MM.1S (cell line): ENCODE measurements at regions not wholly inside any gene's neighbourhood (a gene's known extent, or its start where the extent isn't known, plus 50 kb on each side); places are given as distances from the start of the nearest gene placed in this dataset.
A peak's percentile ranks its signal among the peaks of the same experiment; 100 is the strongest.

Experiments used
- DNase-seq: peaks from one replicate; pipeline ENCODE4 v3.0.0-alpha.2; 2015
- H2AFZ ChIP-seq: fragments of 300-600 bp; sonication (generic); 2 replicates; pipeline ENCODE4 v1.6.0; 2016; ENCODE audit warnings: antibody characterized with exemption, low read length
- H3F3A ChIP-seq: fragments of 300-600 bp; sonication (generic); 2 replicates; pipeline ENCODE4 v1.6.1; 2016; ENCODE audit warnings: mild to moderate bottlenecking, antibody characterized with exemption, low read length, moderate library complexity, mixed read lengths; ENCODE audit not compliant: insufficient read depth
- H3K27ac ChIP-seq: fragments of 300-600 bp; sonication (generic); 2 replicates; pipeline ENCODE4 v1.5.1; 2016; ENCODE audit warnings: mild to moderate bottlenecking, low read length
- H3K27me3 ChIP-seq: fragments of 300-600 bp; sonication (generic); replicated peaks from 2 replicates; pipeline ENCODE4 v1.6.0; 2016; ENCODE audit warnings: low read length; ENCODE audit not compliant: insufficient read depth
- H3K36me3 ChIP-seq: fragments of 300-600 bp; sonication (generic); replicated peaks from 2 replicates; pipeline ENCODE4 v1.6.1; 2016; ENCODE audit warnings: mild to moderate bottlenecking, low read length, mixed read lengths; ENCODE audit not compliant: insufficient read depth
- H3K4me1 ChIP-seq: fragments of 300-600 bp; sonication (generic); 2 replicates; pipeline ENCODE4 v1.6.1; 2016; ENCODE audit warnings: low read length, mixed read lengths
- H3K4me2 ChIP-seq: fragments of 300-600 bp; sonication (generic); 2 replicates; pipeline ENCODE4 v1.6.0; 2016; ENCODE audit warnings: low read depth, low read length
- H3K4me3 ChIP-seq: fragments of 300-600 bp; sonication (generic); 2 replicates; pipeline ENCODE4 v1.5.1; 2016; ENCODE audit warnings: low read length, mixed read lengths
- H3K79me2 ChIP-seq: fragments of 300-600 bp; sonication (generic); 2 replicates; pipeline ENCODE4 v1.6.1; 2016; ENCODE audit warnings: mixed run types, low read length, mixed read lengths
- H3K9ac ChIP-seq: fragments of 300-600 bp; sonication (generic); 2 replicates; pipeline ENCODE4 v1.6.1; 2016; ENCODE audit warnings: low read length, mixed read lengths
- H3K9me2 ChIP-seq: fragments of 300-600 bp; sonication (generic); replicated peaks from 2 replicates; pipeline ENCODE4 v1.6.1; 2016; ENCODE audit warnings: mild to moderate bottlenecking, low read length, mixed read lengths; ENCODE audit not compliant: insufficient read depth
- H3K9me3 ChIP-seq: fragments of 300-600 bp; sonication (generic); replicated peaks from 2 replicates; pipeline ENCODE4 v1.6.1; 2016; ENCODE audit warnings: mild to moderate bottlenecking, low read length, mixed read lengths; ENCODE audit not compliant: insufficient read depth
- H4K20me1 ChIP-seq: fragments of 300-600 bp; sonication (generic); 2 replicates; pipeline ENCODE4 v1.6.1; 2016; ENCODE audit warnings: mild to moderate bottlenecking, low read length, moderate library complexity, mixed read lengths; ENCODE audit not compliant: insufficient read depth
- CTCF ChIP-seq: fragments of 300-600 bp; sonication (generic); IDR thresholded peaks from 2 replicates; pipeline ENCODE4 v1.5.1; 2016; ENCODE audit warnings: antibody characterized with exemption, low read length, mixed read lengths
- EZH2 ChIP-seq: fragments of 300-600 bp; sonication (generic); optimal IDR thresholded peaks from 2 replicates; pipeline ENCODE3; 2017; ENCODE audit warnings: low read depth, mild to moderate bottlenecking, antibody characterized with exemption, low read length, mixed read lengths
- EZH2phosphoT487 ChIP-seq: fragments of 300-600 bp; sonication (generic); IDR thresholded peaks from 2 replicates; pipeline ENCODE4 v1.6.1; 2018; ENCODE audit warnings: antibody characterized with exemption, low read length

- Histone ChIP-seq H3K4me2 (peak overlapping the region; percentile 53), H2AFZ (0 out of 2 replicates have a peak overlapping the region, but pooled peaks have one; percentile 50), H3K9me2 (no peaks in the 10 kb centered on the region), H3K27me3 (no peaks in the 10 kb centered on the region), H3K27ac (peak overlapping the region; percentile 24; the same call in 1 of the 2 replicates), H3K4me3 (peak overlapping the region; percentile 9; the same call in 1 of the 2 replicates), H3K79me2 (no peaks in the 10 kb centered on the region), H3K9ac (no peak overlapping the region), H3K36me3 (no peaks in the 10 kb centered on the region), H3F3A (no peaks in the 10 kb centered on the region), H3K9me3 (no peaks in the 10 kb centered on the region), H3K4me1 (0 out of 2 replicates have a peak, but pooled peaks cover 3% of the 10 kb centered on the region), H4K20me1 (no peaks in the 10 kb centered on the region)
- TF ChIP-seq CTCF (peak; percentile 49), EZH2 (no peak), EZH2phosphoT487 (no peak)
- DNase-seq = peak; percentile 62
Observed at GRCh38 chr12:126926023-126926594, 1340.9 kb upstream of the TMEM132C start.

DNA sequence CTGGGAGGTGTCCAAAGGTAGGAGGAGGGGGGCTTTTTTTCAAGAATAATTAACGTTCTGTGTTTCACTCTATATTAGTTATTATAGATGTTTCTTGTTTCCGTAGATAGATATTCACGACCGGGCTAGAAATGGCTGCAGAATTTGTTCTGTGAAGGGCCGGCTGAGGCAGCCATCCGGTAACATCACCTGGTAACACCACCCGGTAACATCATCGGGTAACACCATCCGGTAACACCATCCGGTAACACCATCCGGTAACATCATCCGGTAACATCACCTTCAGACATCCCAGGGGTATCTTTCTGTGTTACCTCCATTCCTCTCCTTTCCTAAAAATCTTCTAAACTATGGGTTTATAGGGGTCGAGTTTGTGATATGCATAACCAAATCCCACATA, 1336.7 kb upstream of the TMEM132C start:
- Histone ChIP-seq H3K4me3 (no peak overlapping the region), H3K4me2 (no peak overlapping the region), H3K9me3 (no peaks in the 10 kb centered on the region), H3K27ac (no peak overlapping the region), H3K4me1 (0 out of 2 replicates have a peak, but pooled peaks cover 3% of the 10 kb centered on the region), H3F3A (no peaks in the 10 kb centered on the region), H3K27me3 (no peaks in the 10 kb centered on the region), H3K79me2 (no peaks in the 10 kb centered on the region), H2AFZ (no peak overlapping the region), H3K36me3 (no peaks in the 10 kb centered on the region), H4K20me1 (no peaks in the 10 kb centered on the region), H3K9me2 (no peaks in the 10 kb centered on the region), H3K9ac (no peak overlapping the region)
- TF ChIP-seq EZH2phosphoT487 = no peak
- no peak for TF ChIP-seq EZH2
- no peak for TF ChIP-seq CTCF
- DNase-seq = no peak

DNA sequence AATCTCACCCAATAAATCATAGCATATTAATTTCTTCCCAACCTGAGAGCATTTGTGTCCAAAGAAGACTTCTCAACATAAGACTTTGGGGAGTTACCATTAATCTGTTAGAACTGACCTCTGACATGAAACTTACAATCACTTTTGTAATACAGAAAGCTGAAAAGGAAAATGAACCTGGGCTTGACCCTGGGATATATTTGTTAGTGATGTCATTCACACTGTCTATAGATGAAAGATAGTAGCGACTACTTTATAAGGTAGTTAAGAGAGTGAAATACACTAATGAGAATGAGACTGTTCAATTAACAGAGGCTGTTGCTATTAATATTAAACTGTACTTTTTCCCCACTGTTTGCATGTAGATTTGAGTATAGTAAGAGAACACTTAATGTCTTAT, 1334.8 kb upstream of the TMEM132C start:
- TF ChIP-seq EZH2 (no peak), CTCF (no peak), EZH2phosphoT487 (no peak)
- Histone ChIP-seq H4K20me1 (no peaks in the 10 kb centered on the region), H3K9me3 (no peaks in the 10 kb centered on the region), H3K9me2 (no peaks in the 10 kb centered on the region), H3K4me3 (no peak overlapping the region), H3K27me3 (no peaks in the 10 kb centered on the region), H3K4me1 (no peaks in the 10 kb centered on the region), H3K9ac (no peak overlapping the region), H3K4me2 (no peak overlapping the region), H3K27ac (no peak overlapping the region), H3K36me3 (no peaks in the 10 kb centered on the region), H2AFZ (no peak overlapping the region), H3F3A (0 out of 2 replicates have a peak, but pooled peaks cover 5% of the 10 kb centered on the region), H3K79me2 (no peaks in the 10 kb centered on the region)
- no peak for DNase-seq
